CD4-positive, alpha-beta T cell treated with Interferon gamma for 1 hour (primary cell): ENCODE measurements at regions not wholly inside any gene's neighbourhood (a gene's known extent, or its start where the extent isn't known, plus 50 kb on each side); places are given as distances from the start of the nearest gene placed in this dataset.
"Not testable (repeated sequence)": the region's sequence is repeated elsewhere in the genome, so short reads cannot be mapped to it uniquely, and the experiment has no call there.

Experiments
- DNase-seq: peaks from one replicate; pipeline ENCODE4 v3.0.0-alpha.2; 2020

GRCh38 chr17:70968302-70968701 lies 799.0 kb downstream of the KCNJ2 start:
- no peak for DNase-seq

GRCh38 chr17:70969521-70970034 lies 800.2 kb downstream of the KCNJ2 start:
- DNase-seq, result no peak

GRCh38 chr17:70976447-70976846 lies 807.1 kb downstream of the KCNJ2 start:
- no peak for DNase-seq

GRCh38 chr17:70984873-70985272 lies 815.5 kb downstream of the KCNJ2 start:
- no peak for DNase-seq

- DNase-seq, result no peak
These were observed 818.6 kb downstream of the KCNJ2 start for GRCh38 chr17:70987867-70988340.

- no peak for DNase-seq
These were observed 819.3 kb downstream of the KCNJ2 start for GRCh38 chr17:70988622-70989021.

- DNase-seq, result no peak
These were observed 819.9 kb downstream of the KCNJ2 start for GRCh38 chr17:70989280-70989679.

GRCh38 chr17:70994194-70994593 lies 824.9 kb downstream of the KCNJ2 start:
- no peak for DNase-seq

- DNase-seq, result no peak
These were observed 826.7 kb downstream of the KCNJ2 start for GRCh38 chr17:70995997-70996396.

GRCh38 chr17:71003736-71004135 lies 834.4 kb downstream of the KCNJ2 start:
- DNase-seq, result no peak

GRCh38 chr17:71004413-71004812 lies 835.1 kb downstream of the KCNJ2 start:
- DNase-seq, result no peak

GRCh38 chr17:71011391-71011790 lies 842.1 kb downstream of the KCNJ2 start:
- DNase-seq, result no peak

GRCh38 chr17:71019699-71020098 lies 850.4 kb downstream of the KCNJ2 start:
- no peak for DNase-seq

GRCh38 chr17:71022758-71023157 lies 853.4 kb downstream of the KCNJ2 start:
- no peak for DNase-seq

- DNase-seq, result no peak
These were observed 854.1 kb downstream of the KCNJ2 start for GRCh38 chr17:71023249-71024030.

GRCh38 chr17:71024172-71024571 lies 854.8 kb downstream of the KCNJ2 start:
- DNase-seq, result no peak

GRCh38 chr17:71024969-71025368 lies 855.6 kb downstream of the KCNJ2 start:
- no peak for DNase-seq

GRCh38 chr17:71029246-71029645 lies 859.9 kb downstream of the KCNJ2 start:
- no peak for DNase-seq

GRCh38 chr17:71031286-71031685 lies 862.0 kb downstream of the KCNJ2 start:
- DNase-seq, result not testable (repeated sequence)

- no peak for DNase-seq
These were observed 863.5 kb downstream of the KCNJ2 start for GRCh38 chr17:71032746-71033273.

GRCh38 chr17:71033336-71033735 lies 864.0 kb downstream of the KCNJ2 start:
- no peak for DNase-seq

GRCh38 chr17:71035226-71035625 lies 865.9 kb downstream of the KCNJ2 start:
- no peak for DNase-seq

GRCh38 chr17:71037386-71037785 lies 868.1 kb downstream of the KCNJ2 start:
- no peak for DNase-seq

GRCh38 chr17:71039391-71039790 lies 870.1 kb downstream of the KCNJ2 start:
- DNase-seq, result no peak

- DNase-seq, result no peak
These were observed 883.6 kb downstream of the KCNJ2 start for GRCh38 chr17:71052971-71053370.
